RWPE2 (cell line): ENCODE measurements at regions not wholly inside any gene's neighbourhood (a gene's known extent, or its start where the extent isn't known, plus 50 kb on each side); places are given as distances from the start of the nearest gene placed in this dataset.

Experiments used
- ATAC-seq: fragments of 200-7000 bp; cut with Tn5 transposase; 3 replicates; pipeline ENCODE4 v1.9.1; 2021; ENCODE audit warnings: low read depth
- DNase-seq: peaks from one replicate; pipeline ENCODE4 v3.0.0-alpha.2; 2020; ENCODE audit warnings: low spot score
- H3K27ac ChIP-seq: fragments of 450-650 bp; 2 replicates; pipeline ENCODE4 v1.5.1; 2017; ENCODE audit warnings: mild to moderate bottlenecking; ENCODE audit not compliant: poor library complexity, severe bottlenecking
- H3K27me3 ChIP-seq: fragments of 250-450 bp; sonication (Bioruptor Pico); 2 replicates; pipeline ENCODE4 v1.5.1; 2021; ENCODE audit warnings: mild to moderate bottlenecking, moderate library complexity; ENCODE audit not compliant: insufficient read depth, poor library complexity, severe bottlenecking
- H3K36me3 ChIP-seq: fragments of 250-450 bp; sonication (Bioruptor Pico); 2 replicates; pipeline ENCODE4 v1.5.1; 2020; ENCODE audit warnings: low read depth, mild to moderate bottlenecking, moderate library complexity
- H3K4me1 ChIP-seq: fragments of 250-450 bp; sonication (Bioruptor Pico); 2 replicates; pipeline ENCODE4 v1.5.1; 2021; ENCODE audit warnings: mild to moderate bottlenecking, moderate library complexity; ENCODE audit not compliant: insufficient read depth, poor library complexity, severe bottlenecking
- H3K4me3 ChIP-seq: fragments of 250-450 bp; sonication (Bioruptor Pico); 2 replicates; pipeline ENCODE4 v1.5.1; 2021; ENCODE audit warnings: mild to moderate bottlenecking, moderate library complexity; ENCODE audit not compliant: severe bottlenecking
- H3K9me3 ChIP-seq: fragments of 250-450 bp; sonication (Bioruptor Pico); 2 replicates; pipeline ENCODE4 v1.5.1; 2021; ENCODE audit warnings: mild to moderate bottlenecking, moderate library complexity; ENCODE audit not compliant: severe bottlenecking
- TF ChIP-seq, protein P1 (sequence below): fragments of 450-650 bp; IDR thresholded peaks from one replicate; pipeline ENCODE4 v1.5.1; 2017; ENCODE audit warnings: mild to moderate bottlenecking, moderate library complexity; ENCODE audit not compliant: poor library complexity, severe bottlenecking

DNA sequence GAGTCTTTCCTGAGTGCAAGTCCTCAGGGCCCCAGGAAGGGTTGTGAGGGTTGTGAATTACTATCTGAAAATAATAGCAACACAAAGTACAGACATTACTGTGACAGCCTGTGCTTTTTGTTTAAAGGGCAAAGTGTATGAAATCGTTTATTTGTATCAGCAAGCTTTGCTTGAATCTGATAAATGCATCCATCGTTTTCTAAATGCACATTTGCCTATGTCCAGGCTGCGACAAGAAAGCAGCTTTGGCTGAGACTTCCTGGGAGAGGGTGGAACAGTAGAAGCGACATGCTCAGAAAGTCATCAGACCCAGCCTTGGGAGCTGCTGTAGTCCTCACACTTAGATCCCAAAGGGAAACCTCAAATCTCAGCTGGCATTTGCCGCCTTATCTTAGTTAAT lies 524.2 kb upstream of the SALL3 start:
- no peak overlapping the region for H3K4me3 ChIP-seq
- TF ChIP-seq, protein P1, sequence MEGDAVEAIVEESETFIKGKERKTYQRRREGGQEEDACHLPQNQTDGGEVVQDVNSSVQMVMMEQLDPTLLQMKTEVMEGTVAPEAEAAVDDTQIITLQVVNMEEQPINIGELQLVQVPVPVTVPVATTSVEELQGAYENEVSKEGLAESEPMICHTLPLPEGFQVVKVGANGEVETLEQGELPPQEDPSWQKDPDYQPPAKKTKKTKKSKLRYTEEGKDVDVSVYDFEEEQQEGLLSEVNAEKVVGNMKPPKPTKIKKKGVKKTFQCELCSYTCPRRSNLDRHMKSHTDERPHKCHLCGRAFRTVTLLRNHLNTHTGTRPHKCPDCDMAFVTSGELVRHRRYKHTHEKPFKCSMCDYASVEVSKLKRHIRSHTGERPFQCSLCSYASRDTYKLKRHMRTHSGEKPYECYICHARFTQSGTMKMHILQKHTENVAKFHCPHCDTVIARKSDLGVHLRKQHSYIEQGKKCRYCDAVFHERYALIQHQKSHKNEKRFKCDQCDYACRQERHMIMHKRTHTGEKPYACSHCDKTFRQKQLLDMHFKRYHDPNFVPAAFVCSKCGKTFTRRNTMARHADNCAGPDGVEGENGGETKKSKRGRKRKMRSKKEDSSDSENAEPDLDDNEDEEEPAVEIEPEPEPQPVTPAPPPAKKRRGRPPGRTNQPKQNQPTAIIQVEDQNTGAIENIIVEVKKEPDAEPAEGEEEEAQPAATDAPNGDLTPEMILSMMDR = no peak
- H3K4me1 ChIP-seq = no peaks in the 10 kb centered on the region
- no peak overlapping the region for H3K27ac ChIP-seq
- no peaks in the 10 kb centered on the region for H3K36me3 ChIP-seq
- ATAC-seq = no peak
- H3K9me3 ChIP-seq = no peaks in the 10 kb centered on the region
- H3K27me3 ChIP-seq = no peaks in the 10 kb centered on the region
- DNase-seq = no peak

DNA sequence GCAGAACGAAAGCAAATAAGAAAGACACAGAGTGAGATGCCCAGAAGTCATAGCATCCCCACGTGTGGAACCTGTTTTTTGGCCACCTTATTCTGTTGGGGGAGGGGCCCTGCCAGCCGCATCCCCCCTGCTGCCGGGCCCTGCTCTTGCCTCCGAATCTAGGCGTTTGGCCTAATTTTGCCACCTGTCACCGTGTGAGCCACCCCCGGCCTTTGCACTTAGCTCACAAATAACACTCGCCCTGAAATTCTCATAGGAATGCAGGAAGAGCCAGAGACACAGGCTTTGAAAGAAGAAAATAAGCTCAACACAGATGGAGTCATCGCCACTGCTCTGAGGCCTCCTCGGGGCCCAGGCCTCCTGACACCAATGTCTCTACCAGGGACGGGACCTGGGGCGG lies 522.6 kb upstream of the SALL3 start:
- no peak overlapping the region for H3K27ac ChIP-seq
- H3K27me3 ChIP-seq = no peaks in the 10 kb centered on the region
- no peaks in the 10 kb centered on the region for H3K4me1 ChIP-seq
- no peak for DNase-seq
- no peak overlapping the region for H3K4me3 ChIP-seq
- H3K36me3 ChIP-seq = no peaks in the 10 kb centered on the region
- no peak for ATAC-seq
- no peaks in the 10 kb centered on the region for H3K9me3 ChIP-seq
- TF ChIP-seq, protein P1 = no peak

DNA sequence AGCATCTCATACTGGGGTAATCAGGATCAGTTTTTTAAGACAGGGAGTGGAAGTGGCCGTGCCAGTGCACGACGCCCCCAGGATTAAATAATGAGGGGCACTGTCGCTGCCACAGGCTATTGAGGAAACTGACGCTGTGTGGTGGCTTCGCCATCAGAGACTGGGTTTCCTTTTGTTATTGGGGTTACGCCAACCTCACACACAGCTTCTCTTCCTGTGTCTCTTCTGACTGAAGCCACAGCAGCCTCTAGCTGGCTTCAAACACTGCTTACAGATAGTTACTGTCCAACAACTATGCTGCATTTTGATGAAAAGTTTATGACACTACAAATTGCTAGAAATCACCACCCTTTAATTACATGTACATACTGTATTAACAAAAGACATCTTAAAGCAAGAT lies 521.9 kb upstream of the SALL3 start:
- ATAC-seq (no peak), DNase-seq (no peak)
- Histone ChIP-seq H3K9me3 (peaks cover 3% of the 10 kb centered on the region), H3K4me3 (no peak overlapping the region), H3K27ac (no peak overlapping the region), H3K36me3 (no peaks in the 10 kb centered on the region), H3K4me1 (no peaks in the 10 kb centered on the region), H3K27me3 (no peaks in the 10 kb centered on the region)
- TF ChIP-seq, protein P1 = no peak

DNA sequence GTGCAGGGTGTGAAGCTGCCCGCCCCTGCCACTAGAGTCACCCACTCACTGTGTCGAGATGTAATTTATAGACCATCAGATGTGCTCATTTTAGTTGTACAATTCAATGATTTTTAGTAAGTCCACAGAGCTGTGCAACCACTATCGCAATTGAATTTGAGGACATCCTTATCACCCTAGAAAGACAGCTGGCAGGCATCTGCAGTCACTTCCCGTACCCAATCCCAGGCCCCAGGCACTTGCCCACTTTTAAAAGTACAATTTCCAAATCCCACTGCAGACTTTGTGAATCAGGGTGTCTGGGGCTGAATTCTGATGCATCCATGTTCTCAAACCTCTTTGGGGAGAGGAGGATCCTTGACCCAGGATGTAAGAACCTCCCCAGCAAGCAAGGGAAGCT lies 521.3 kb upstream of the SALL3 start:
- Histone ChIP-seq H3K4me3 (no peak overlapping the region), H3K27ac (no peak overlapping the region), H3K36me3 (no peaks in the 10 kb centered on the region), H3K27me3 (no peaks in the 10 kb centered on the region), H3K9me3 (peaks cover 3% of the 10 kb centered on the region), H3K4me1 (no peaks in the 10 kb centered on the region)
- ATAC-seq (no peak), DNase-seq (no peak)
- TF ChIP-seq, protein P1 = no peak

DNA sequence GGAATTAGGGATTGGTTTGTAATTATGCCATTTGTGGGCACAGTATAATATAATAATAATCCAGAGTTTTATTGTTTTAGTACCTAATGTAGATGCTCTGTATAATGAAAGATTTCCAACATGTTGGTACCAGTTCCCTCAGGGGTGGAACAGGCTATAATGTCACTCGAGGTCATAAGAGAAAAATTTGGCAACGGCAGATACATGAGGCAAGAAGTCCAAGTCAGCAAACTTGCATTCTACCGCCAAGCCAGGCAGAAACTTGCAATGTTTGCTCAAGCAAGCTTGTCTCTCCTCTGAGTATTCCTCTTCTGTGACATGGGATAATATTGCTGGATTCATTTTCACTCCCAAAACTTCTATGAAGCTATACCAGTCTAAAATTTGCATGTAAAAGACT lies 520.0 kb upstream of the SALL3 start:
- TF ChIP-seq, protein P1 = no peak
- H3K27me3 ChIP-seq = no peaks in the 10 kb centered on the region
- H3K36me3 ChIP-seq = no peaks in the 10 kb centered on the region
- no peak overlapping the region for H3K4me3 ChIP-seq
- H3K9me3 ChIP-seq = peaks cover 3% of the 10 kb centered on the region
- no peak for DNase-seq
- no peak for ATAC-seq
- H3K27ac ChIP-seq = no peak overlapping the region
- H3K4me1 ChIP-seq = no peaks in the 10 kb centered on the region
